ENCODE measurements at regions not wholly inside any gene's neighbourhood (a gene's known extent, or its start where the extent isn't known, plus 50 kb on each side); places are given as distances from the start of the nearest gene placed in this dataset.

DNA sequence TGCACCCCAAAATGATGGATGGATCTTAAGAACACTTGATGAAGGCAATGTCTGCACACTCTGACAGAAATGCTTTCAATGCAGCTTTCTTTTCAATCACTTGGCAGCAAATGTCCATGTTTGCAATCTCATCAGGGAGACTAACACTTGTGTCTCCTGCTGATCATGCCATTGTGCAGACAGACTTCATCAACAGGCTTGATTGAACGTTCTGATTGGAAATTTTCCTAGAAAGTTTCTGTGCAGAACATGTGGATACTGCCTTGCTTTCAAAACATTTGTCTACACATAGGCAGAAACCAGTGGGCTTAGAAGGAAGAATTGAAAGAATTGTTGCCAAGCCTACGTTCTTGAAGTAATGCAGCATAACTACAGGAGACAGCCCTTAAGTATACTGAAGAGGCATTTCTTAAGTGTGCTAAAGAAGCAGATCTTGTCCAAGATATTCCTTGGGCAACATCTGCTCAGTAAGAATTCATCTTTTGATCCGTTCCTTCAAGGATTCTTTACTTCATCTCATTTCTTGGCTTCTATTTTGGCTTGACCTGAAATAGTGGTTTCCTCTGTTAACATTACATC is 120.4 kb upstream of the PLCB4 start:
- no peak overlapping the region for H3K4me3 ChIP-seq (replicated peaks; ENCODE audit: low read depth, low read length)
- DNase-seq (ENCODE audit: extremely low read depth, insufficient read length), result no peak
- TF ChIP-seq, protein P1, sequence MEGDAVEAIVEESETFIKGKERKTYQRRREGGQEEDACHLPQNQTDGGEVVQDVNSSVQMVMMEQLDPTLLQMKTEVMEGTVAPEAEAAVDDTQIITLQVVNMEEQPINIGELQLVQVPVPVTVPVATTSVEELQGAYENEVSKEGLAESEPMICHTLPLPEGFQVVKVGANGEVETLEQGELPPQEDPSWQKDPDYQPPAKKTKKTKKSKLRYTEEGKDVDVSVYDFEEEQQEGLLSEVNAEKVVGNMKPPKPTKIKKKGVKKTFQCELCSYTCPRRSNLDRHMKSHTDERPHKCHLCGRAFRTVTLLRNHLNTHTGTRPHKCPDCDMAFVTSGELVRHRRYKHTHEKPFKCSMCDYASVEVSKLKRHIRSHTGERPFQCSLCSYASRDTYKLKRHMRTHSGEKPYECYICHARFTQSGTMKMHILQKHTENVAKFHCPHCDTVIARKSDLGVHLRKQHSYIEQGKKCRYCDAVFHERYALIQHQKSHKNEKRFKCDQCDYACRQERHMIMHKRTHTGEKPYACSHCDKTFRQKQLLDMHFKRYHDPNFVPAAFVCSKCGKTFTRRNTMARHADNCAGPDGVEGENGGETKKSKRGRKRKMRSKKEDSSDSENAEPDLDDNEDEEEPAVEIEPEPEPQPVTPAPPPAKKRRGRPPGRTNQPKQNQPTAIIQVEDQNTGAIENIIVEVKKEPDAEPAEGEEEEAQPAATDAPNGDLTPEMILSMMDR (IDR thresholded peaks at IDR 0.05; ENCODE audit: insufficient read depth, low read length, poor library complexity, severe bottlenecking), result no peak

DNA sequence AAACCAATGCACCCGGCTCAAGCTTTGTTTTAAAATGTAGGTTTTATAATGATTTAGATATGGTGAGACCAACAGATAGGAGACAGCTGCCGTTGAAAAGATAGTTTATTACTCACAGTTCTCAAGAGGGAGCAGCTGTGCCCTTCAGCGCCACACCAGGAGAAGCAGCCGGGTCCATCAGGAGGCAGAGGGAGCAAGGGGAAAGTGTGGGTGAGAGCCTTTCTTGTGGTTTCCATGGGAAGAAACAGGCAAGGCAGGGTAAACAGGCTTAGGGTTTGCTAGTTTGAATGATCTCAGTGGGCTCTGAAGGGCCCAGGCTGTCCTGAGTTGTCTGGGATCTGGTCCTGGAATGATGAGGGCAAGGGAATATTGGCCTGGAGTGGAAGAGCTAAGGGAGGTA is 117.7 kb upstream of the PLCB4 start:
- TF ChIP-seq, protein P1 (IDR thresholded peaks at IDR 0.05; ENCODE audit: insufficient read depth, low read length, poor library complexity, severe bottlenecking), result no peak
- no peak overlapping the region for H3K4me3 ChIP-seq (replicated peaks; ENCODE audit: low read depth, low read length)
- H3K27me3 ChIP-seq (replicated peaks; ENCODE audit: control insufficient read depth, insufficient read depth, low read length), result no peaks in the 10 kb centered on the region
- DNase-seq (ENCODE audit: extremely low read depth, insufficient read length), result no peak
- no peaks in the 10 kb centered on the region for H3K36me3 ChIP-seq (ENCODE audit: control insufficient read depth, insufficient read depth, low read length)

More for the DNA sequence above, 120.4 kb upstream of the PLCB4 start:
- Histone ChIP-seq H3K27me3 (replicated peaks; ENCODE audit: control insufficient read depth, insufficient read depth, low read length) (no peaks in the 10 kb centered on the region), H3K36me3 (ENCODE audit: control insufficient read depth, insufficient read depth, low read length) (no peaks in the 10 kb centered on the region)

DNA sequence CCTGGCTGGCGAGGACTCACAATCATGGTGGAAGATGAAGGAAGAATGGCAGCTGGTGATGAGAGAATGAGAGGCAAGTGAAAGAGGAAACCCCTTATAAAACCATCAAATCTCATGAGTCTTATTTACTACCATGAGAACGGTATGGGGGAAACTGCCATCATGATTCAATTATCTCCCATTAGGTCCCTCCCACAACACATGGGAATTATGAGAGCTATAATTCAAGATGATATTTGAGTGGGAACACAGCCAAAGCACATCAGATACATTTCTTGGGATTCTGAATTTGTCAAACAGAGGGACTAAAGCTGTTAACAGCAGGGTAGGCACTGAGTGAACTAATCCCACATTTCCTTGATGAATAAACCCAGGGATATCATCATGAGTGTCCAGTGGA is 116.2 kb upstream of the PLCB4 start:
- Histone ChIP-seq H3K4me3 (replicated peaks; ENCODE audit: low read depth, low read length) (no peak overlapping the region), H3K27me3 (replicated peaks; ENCODE audit: control insufficient read depth, insufficient read depth, low read length) (no peaks in the 10 kb centered on the region), H3K36me3 (ENCODE audit: control insufficient read depth, insufficient read depth, low read length) (no peaks in the 10 kb centered on the region)
- no peak for DNase-seq (ENCODE audit: extremely low read depth, insufficient read length)
- TF ChIP-seq, protein P1 (IDR thresholded peaks at IDR 0.05; ENCODE audit: insufficient read depth, low read length, poor library complexity, severe bottlenecking), result no peak

DNA sequence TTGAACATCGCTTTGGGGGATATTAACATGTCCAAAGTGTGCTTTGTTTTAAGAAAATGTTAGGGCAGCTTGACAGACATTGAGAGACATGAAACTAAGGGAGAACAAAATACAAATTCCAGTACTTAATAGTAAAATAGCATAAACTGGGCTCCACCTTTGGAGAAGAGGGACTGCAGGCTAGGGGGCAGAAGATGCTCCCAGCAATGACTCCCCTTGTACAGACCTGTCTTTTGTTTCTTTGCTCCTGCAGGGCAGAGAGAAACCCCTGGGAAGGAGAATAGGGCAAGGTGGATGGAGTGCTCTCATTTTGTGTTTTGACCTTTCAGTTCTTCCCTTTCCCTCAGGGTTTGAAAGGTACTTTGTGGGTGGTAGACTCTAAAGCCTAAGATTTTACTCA is 115.6 kb upstream of the PLCB4 start:
- DNase-seq (ENCODE audit: extremely low read depth, insufficient read length), result no peak
- Histone ChIP-seq H3K27me3 (replicated peaks; ENCODE audit: control insufficient read depth, insufficient read depth, low read length) (no peaks in the 10 kb centered on the region), H3K4me3 (replicated peaks; ENCODE audit: low read depth, low read length) (no peak overlapping the region), H3K36me3 (ENCODE audit: control insufficient read depth, insufficient read depth, low read length) (no peaks in the 10 kb centered on the region)
- TF ChIP-seq, protein P1 (IDR thresholded peaks at IDR 0.05; ENCODE audit: insufficient read depth, low read length, poor library complexity, severe bottlenecking), result no peak

DNA sequence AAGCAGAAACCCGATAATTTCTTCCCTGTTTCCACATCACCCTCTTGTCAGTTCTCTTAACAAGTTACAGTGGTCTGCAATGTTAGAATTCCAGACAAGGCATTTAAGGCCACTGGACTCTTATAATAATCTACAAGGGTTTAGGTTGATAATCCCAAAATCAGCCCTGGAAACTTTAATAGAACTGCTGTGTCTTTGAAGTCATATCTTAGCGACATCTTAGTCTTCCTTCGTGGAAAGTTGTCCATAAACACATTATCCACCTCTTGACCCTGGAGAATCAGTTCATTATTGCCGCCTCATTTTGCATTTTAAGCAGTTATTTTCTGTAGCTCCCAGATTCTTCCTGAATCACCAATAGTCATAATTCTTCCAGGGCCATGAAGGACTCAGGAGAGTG is 108.6 kb upstream of the PLCB4 start:
- Histone ChIP-seq H3K4me3 (replicated peaks; ENCODE audit: low read depth, low read length) (no peak overlapping the region), H3K27me3 (replicated peaks; ENCODE audit: control insufficient read depth, insufficient read depth, low read length) (no peaks in the 10 kb centered on the region; the same call in 1 of the 2 replicates), H3K36me3 (ENCODE audit: control insufficient read depth, insufficient read depth, low read length) (no peaks in the 10 kb centered on the region)
- no peak for DNase-seq (ENCODE audit: extremely low read depth, insufficient read length)
- TF ChIP-seq, protein P1 (IDR thresholded peaks at IDR 0.05; ENCODE audit: insufficient read depth, low read length, poor library complexity, severe bottlenecking), result no peak

DNA sequence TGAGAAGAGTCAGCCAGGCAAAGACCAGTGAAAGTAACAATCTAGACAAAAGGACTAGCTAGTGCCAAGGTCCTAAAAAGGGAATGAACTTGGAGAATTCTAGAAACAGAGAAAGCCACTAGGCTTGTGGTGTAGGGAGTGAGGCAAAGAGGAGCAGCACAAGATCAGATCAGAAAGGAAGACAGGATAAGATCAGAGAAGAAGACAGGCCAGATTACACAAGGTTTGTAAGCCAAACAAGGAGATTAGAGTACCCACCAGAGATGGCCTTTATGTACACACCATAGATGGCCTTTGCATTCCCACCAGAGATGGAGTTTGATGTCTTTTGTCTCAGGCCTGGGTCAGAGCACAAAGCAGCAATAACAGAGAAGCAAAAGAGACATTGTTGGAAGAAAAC is 105.6 kb upstream of the PLCB4 start:
- Histone ChIP-seq H3K4me3 (replicated peaks; ENCODE audit: low read depth, low read length) (no peak overlapping the region), H3K36me3 (ENCODE audit: control insufficient read depth, insufficient read depth, low read length) (no peaks in the 10 kb centered on the region), H3K27me3 (replicated peaks; ENCODE audit: control insufficient read depth, insufficient read depth, low read length) (no peaks in the 10 kb centered on the region; the same call in 1 of the 2 replicates)
- TF ChIP-seq, protein P1 (IDR thresholded peaks at IDR 0.05; ENCODE audit: insufficient read depth, low read length, poor library complexity, severe bottlenecking), result no peak
- no peak for DNase-seq (ENCODE audit: extremely low read depth, insufficient read length)

Data from GM06990 (cell line).